HG03280 (cell line): ENCODE measurements at regions not wholly inside any gene's neighbourhood (a gene's known extent, or its start where the extent isn't known, plus 50 kb on each side); places are given as distances from the start of the nearest gene placed in this dataset.

Experiments used
- ATAC-seq: cut with Tn5 transposase; IDR thresholded peaks from one replicate; pipeline ENCODE4 v1.9.1; 2021; ENCODE audit warnings: mild to moderate bottlenecking, moderate library complexity; ENCODE audit not compliant: unreplicated experiment

GRCh38 chr2:831622-832021, 119.0 kb upstream of the SNTG2 start:
- no peak for ATAC-seq

GRCh38 chr2:831225-831536, 119.5 kb upstream of the SNTG2 start:
- ATAC-seq, result no peak

DNA sequence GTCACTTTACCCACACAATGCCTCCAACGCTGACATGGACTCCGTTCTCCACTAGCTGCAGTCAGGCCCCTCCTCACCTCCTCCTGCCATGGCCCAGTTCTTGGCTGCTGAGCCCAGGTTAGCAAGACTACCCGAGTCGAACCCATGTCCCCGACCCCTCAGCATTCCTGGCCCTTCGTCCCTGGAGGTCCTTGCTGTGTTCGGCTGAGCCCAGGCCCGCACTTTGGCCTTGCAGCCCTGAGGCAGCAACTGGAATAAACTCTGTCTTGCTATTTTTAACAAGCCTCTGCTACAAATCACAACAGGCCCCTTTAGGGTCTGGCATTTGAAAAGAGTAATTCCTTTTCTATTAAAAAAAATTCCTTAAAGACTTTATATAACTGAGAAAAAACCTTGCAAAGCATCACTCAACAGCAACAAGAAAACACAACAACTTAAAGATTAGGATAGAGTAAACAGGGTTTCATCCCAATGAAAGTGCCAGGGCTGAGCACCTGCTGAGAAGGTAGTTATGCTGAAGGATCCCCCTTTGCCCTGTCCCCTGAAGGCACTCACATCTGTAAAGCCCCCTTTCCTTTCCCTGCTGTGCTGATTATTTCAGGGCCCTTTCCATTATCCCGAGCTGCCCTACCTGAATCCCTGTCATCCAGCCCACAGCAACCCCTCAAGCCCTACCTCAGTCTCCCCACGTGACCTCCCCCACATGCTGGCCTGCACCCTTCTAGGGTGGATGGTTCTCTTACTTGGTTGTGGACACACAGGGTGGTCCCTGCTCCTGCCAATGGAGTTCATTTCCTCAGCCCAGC, 120.0 kb upstream of the SNTG2 start:
- no peak for ATAC-seq

DNA sequence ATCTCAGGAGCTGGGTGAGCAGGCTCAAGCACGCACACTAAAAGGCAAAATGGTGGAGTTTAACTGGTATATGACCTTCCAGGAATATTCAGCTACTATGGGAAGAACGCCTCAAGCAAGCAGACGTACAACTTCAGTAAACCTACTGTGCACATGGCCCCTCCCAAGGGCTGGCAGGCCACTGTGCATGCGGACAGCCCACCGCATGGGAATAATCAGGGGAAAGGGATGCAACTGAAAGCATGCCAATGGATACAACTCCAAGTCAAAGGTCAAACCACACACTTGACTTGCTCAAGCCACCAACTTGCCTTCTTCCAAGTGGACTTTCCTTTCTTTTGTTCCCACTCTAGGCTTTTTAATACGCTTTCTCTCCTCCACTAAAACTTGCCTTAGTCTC, 121.6 kb upstream of the SNTG2 start:
- ATAC-seq, result no peak

DNA sequence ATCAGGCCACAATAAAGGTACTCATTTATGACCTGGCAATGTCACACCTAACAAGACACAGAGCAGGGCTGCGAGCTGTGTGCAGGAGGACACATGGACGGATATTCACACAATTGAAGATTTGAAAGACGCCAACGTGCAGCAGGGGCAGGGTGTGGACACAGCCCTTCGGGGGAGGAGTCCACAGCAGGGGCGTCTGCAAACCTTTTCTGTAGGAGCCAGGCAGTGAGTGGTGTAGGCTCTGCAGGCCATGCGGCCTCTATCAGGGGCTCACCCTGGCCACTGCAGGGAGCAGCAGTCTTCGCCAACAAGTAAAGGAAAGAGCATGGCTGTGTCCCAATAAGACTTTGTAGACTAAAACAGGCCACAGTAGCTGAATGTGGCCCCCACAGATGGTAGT, 125.7 kb upstream of the SNTG2 start:
- ATAC-seq, result no peak

DNA sequence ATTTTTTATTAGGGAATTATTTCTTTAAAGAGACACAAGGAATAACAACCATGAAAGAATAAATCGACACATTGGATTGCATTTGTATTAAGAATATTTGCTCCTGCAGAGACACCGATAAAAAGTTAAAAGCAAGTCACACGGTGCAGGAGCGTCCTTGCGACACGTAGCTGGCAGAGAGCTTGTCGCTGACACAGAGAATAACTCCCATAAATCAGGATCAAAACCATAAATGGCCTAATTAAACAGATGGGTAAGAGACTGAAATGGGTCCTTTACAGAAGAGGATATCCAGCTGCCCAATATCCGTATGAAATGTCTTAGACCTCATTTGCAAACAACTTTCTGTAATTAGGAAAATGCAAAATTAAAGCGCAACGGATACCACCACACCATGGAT, 126.1 kb upstream of the SNTG2 start:
- ATAC-seq, result no peak

DNA sequence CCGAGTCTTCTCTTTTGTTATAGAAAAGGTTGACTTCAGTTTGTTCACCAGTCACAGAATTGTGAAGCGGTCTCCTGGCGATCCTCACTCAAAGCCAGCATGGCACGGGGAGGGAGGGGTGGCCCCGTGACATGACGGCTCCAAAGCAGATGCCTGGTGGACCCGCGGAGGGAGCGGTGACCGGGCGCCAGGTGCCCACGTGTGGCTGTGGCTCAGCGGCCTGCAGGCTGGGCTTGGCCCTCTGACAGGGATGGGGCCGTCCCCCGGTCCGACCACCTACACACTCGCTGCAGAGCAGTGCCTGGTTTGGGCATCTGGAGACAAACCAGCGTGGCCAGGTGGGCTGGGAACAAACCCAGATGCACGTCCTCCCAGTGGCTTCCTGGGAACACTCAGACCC, 129.1 kb upstream of the SNTG2 start:
- ATAC-seq, result no peak

DNA sequence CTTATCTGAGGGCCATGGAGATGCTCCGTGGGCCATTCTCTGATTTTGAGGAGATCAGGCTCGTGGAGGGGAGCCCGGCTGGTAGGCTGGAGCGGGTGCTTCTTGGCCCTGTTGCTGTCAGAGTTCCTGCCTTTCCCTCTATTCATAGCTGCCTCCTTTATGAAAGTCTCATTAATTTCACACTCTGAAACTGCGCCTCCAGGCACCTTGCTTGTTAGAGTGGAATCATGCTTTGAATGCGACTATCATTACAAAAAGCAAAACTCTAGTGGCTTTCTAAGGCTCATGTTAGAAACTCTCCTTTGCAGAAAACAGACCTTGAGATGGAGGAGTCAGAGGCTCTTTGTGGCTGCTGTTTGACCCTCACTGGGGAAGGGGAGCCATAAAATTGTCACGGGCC, 131.0 kb upstream of the SNTG2 start:
- ATAC-seq, result no peak

DNA sequence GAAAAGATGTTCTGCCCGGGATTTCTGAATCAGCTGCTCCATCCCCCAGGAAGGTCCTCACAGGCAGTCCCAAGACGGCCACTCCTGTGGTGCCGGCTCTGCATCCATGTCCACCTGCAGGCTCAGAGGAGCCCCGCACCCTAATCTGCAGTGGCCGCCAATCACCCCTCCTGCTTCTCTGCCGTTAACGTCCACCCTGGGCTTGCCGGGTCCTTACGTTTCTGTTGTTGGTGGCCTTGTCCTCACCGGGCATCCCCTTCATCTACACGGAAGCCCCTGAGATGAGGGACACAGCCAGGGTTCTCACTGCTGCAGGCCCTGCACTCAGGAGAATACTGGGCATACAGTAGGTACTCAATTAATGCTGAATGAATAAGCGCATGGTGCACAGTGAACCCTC, 131.5 kb upstream of the SNTG2 start:
- no peak for ATAC-seq

DNA sequence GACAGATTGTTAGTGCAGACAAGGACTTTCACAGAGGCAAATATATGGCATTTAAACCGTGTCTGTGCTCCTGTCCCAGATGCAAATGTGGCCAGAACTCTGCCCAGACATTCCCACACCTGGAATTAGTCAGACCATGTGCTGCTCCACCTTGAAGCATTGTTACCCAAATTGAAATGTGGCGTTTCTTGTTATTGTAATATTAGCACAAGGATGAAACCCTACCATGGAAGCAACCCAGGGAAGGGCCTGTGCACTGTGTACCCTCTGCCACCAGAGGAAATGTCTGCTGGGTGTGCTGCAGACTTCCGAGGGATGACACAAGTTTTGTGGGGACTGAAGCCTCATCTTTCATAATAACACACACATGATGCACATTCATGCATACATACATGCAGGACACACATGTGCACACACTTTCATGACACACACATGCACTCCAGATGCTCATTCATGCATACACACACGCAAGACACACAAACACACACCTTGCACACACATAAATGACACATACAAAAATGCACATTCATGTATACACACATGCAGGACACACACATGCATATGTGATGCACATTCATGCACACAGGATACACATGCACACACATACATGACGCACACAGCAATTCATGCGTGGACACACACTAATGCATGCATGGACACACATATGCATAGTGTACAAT, 133.2 kb upstream of the SNTG2 start:
- ATAC-seq, result no peak

DNA sequence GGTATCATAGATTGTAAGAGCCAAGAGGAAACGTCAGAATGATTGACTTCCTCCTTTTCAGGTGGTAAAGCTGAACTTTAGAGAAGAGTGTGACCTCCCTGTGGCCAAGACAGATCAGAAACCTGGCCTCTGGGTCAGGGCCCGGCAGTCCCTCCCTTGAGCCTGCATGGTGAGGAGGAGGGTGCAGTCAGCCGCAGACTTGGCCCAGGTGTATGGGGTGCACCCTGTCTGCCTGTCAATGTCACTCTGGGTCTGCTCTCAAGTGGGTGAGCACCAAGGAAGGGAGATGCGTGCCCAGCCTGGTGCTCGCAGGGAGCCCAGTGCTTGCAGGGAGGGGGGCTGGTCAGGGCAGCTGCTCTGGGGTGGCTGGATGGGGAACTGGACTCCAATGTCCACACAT, 134.4 kb upstream of the SNTG2 start:
- no peak for ATAC-seq

- no peak for ATAC-seq
These were observed 133.2 kb upstream of the TMEM18 start for GRCh38 chr2:810397-810796.

GRCh38 chr2:807300-807699, 130.1 kb upstream of the TMEM18 start:
- no peak for ATAC-seq

DNA sequence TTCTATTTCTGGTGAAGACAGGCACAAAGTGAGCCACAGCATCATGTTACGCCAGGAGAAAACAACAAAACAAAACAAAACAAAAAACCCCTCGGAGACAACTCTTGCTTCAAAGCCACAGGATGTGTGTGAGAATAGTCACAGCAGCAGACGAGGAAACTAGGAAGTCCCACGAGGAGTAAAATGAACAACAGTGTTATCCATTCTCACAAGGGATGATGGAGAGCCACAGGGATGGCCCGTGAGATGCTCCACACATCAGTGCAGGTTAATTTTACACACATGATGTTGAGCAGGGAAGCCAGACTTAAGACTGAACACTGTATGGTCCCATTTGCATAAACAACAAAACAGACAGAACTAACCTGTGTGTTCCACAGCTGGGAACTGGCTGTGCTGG, 128.5 kb upstream of the TMEM18 start:
- no peak for ATAC-seq

DNA sequence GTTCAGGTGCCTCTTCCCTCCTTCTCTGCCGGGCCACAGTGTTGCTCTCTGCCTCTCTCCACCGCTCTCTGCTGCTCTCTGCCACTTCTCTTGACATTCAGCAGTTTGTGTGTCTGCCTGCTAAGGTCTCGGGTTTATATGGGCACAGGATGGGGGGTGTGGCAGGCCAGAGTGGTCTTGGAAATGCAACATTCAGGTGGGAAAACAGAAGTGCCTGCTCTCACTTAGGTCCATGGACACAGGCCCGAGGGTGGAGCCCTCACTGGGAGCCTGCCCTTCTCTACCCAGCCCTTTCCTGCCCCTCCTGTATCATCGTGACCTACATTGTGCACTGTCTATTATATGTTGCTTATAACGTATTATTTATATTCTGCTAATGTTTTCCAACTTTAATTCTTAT, 120.8 kb upstream of the TMEM18 start:
- no peak for ATAC-seq

GRCh38 chr2:797556-797955, 120.3 kb upstream of the TMEM18 start:
- ATAC-seq, result no peak

DNA sequence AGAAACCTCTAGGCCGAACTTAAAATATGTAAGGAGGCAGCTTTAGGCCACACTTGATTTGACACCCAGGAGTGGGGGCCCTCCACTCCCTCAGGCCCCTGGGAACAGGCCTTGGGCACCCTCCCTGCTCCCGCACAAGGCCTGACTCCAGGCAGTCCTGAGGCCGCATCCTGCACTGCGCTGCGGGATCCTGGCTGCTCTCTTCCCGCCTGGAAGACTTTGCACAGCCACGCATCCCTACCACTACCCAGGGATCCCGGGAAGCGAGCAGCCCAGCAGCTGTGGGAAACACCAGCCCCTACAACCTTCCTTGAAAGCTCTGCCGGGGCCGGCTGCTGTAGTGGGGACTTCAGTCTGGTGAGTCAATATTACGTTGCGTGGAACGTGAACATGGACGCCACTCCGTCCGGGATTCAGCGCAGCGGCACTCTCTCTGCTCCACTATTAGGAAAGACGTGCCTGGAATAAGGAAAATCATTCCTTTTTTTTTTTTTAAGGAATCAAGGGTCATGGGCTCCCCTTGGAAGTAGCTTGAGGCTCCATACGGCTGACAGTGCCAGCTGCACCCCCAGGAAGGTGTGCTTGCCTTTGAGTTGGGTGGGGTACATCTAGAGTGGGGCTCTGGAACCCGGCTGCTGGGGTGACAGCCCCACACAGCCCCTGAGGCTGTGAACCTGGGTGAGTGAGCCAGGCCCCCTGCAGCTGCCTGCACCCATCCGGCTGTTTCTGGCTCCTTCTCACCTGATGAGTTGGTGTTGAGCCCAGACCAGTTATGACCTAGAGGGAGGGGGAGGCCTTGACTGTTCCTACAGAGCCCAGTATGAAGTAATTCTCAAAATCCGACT, 119.2 kb upstream of the TMEM18 start:
- ATAC-seq, result no peak

GRCh38 chr2:795531-796041, 118.4 kb upstream of the TMEM18 start:
- ATAC-seq, result no peak

GRCh38 chr2:794554-795241, 117.5 kb upstream of the TMEM18 start:
- ATAC-seq, result no peak

DNA sequence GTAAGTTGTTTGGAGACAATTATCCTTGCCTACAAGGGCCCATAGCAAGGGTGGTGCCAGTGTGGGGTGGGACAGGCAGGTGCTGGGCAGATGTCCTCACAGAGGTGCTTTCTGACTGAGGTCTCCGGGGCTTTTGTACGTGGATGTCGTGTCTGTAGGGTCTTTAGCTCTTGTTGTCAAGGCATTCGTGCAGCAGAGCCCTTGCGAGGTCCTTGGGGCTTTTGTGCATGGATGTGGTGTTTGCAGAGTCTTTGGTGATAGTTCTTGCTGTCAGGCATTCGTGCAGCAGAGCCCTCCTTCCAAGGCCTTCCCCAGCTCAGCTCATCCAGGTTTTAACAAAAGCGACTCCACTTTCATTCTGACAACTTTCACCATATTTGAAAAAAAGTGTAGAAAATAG, 116.0 kb upstream of the TMEM18 start:
- no peak for ATAC-seq

GRCh38 chr2:792687-793086, 115.5 kb upstream of the TMEM18 start:
- no peak for ATAC-seq
